H1 (cell line): ENCODE measurements at regions not wholly inside any gene's neighbourhood (a gene's known extent, or its start where the extent isn't known, plus 50 kb on each side); places are given as distances from the start of the nearest gene placed in this dataset.

Experiments used
- CTCF ChIA-PET: fragments of 300-600 bp; sonication (Branson Sonifier 250); formaldehyde crosslinking; loops from one replicate; lab custom pipeline; 2021; ENCODE audit not compliant: partially characterized antibody; lab: Charles Lee
- POLR2A ChIA-PET: fragments of 300-600 bp; sonication (Branson Sonifier 250); formaldehyde crosslinking; loops from one replicate; lab custom pipeline; 2021; ENCODE audit warnings: inconsistent platforms; ENCODE audit not compliant: partially characterized antibody; lab: Charles Lee
- DNase-seq, 2 experiments: peaks; one replicate each; pipeline versions ENCODE4 v3.0.0 to v3.0.0-alpha.2; 2010 to 2022; ENCODE audit warnings: low spot score in 2 of 2, low read depth in 1 of 2, mixed read lengths in 1 of 2
- FAIRE-seq: peaks from 2 replicates; lab custom pipeline; 2011; peaks lifted over from hg19 to GRCh38; lab: Jason Lieb, UNC
- H2AFZ ChIP-seq: 2 replicates; pipeline ENCODE4 v1.8.1; 2012; ENCODE audit warnings: low read length, inconsistent platforms
- H2AK5ac ChIP-seq: 2 replicates; pipeline ENCODE4 v1.6.1; 2013; ENCODE audit warnings: low read depth, low read length
- H2BK120ac ChIP-seq: replicated peaks from 2 replicates; pipeline ENCODE3; 2013; ENCODE audit warnings: low read depth, low read length, inconsistent platforms
- H2BK12ac ChIP-seq: 2 replicates; pipeline ENCODE4 v1.6.1; 2013; ENCODE audit warnings: low read depth, low read length
- H2BK15ac ChIP-seq: 2 replicates; pipeline ENCODE4 v1.6.1; 2013; ENCODE audit warnings: low read length
- H2BK20ac ChIP-seq: 2 replicates; pipeline ENCODE4 v1.6.1; 2013; ENCODE audit warnings: low read length
- H2BK5ac ChIP-seq: 2 replicates; pipeline ENCODE4 v1.6.1; 2013; ENCODE audit warnings: low read depth, low read length
- H3K14ac ChIP-seq: 2 replicates; pipeline ENCODE4 v1.6.1; 2013; ENCODE audit warnings: inconsistent platforms; ENCODE audit not compliant: insufficient read length
- H3K18ac ChIP-seq: 2 replicates; pipeline ENCODE4 v1.6.1; 2013; ENCODE audit warnings: low read length; ENCODE audit errors: extremely low read depth
- H3K23ac ChIP-seq: 2 replicates; pipeline ENCODE4 v1.6.1; 2013; ENCODE audit warnings: inconsistent platforms; ENCODE audit not compliant: insufficient read length
- H3K23me2 ChIP-seq: 2 replicates; pipeline ENCODE4 v1.6.1; 2013; ENCODE audit warnings: low read depth, low read length
- H3K27ac ChIP-seq: 2 replicates; pipeline ENCODE4 v1.6.1; 2011; ENCODE audit warnings: low read depth, low read length, inconsistent platforms
- H3K27me3 ChIP-seq, 4 experiments: replicated peaks in 1 of 4; 1 replicate in 1 of 4; 2 replicates in 3 of 4; pipeline versions ENCODE4 v1.6.1 to v1.8.1; 2011 to 2013; ENCODE audit warnings: low read length in 3 of 4, mild to moderate bottlenecking in 3 of 4, inconsistent platforms in 2 of 4, mixed read lengths in 2 of 4, moderate library complexity in 1 of 4; ENCODE audit not compliant: control insufficient read depth in 3 of 4, insufficient read depth in 3 of 4; ENCODE audit errors: extremely low read depth in 1 of 4
- H3K36me3 ChIP-seq, 4 experiments: 2 replicates each; pipeline versions ENCODE4 v1.6.1 to v1.8.1; 2011 to 2013; ENCODE audit warnings: mild to moderate bottlenecking in 4 of 4, low read length in 3 of 4, moderate library complexity in 2 of 4, control low read depth in 1 of 4, inconsistent platforms in 1 of 4; ENCODE audit not compliant: insufficient read depth in 4 of 4, control insufficient read depth in 2 of 4
- H3K4ac ChIP-seq: replicated peaks from 2 replicates; pipeline ENCODE3; 2013; ENCODE audit warnings: low read length, low read depth, mixed read lengths, inconsistent platforms; ENCODE audit not compliant: insufficient read length
- H3K4me1 ChIP-seq, 4 experiments: replicated peaks in 1 of 4; 1 replicate in 1 of 4; 2 replicates in 3 of 4; pipeline versions ENCODE4 v1.6.1 to v1.8.1; 2011 to 2013; ENCODE audit warnings: low read length in 3 of 4, inconsistent platforms in 2 of 4, mixed read lengths in 1 of 4; ENCODE audit not compliant: insufficient read depth in 4 of 4, control insufficient read depth in 3 of 4
- H3K4me2 ChIP-seq, 2 experiments: 2 replicates each; pipeline versions ENCODE4 v1.6.1 to v1.8.1; 2011 to 2013; ENCODE audit warnings: low read depth in 2 of 2, low read length in 2 of 2, control low read depth in 1 of 2, inconsistent platforms in 1 of 2, mild to moderate bottlenecking in 1 of 2; ENCODE audit not compliant: insufficient read depth in 1 of 2
- H3K4me3 ChIP-seq, 4 experiments: fragments of 200-600, 300-600 bp in 1 of 4; sonication (generic), shearing (Covaris generic), sonication (Bioruptor Twin) in 1 of 4; 2 replicates each; pipeline versions ENCODE4 v1.5.1 to v1.8.1; 2011 to 2016; ENCODE audit warnings: low read length in 4 of 4, low read depth in 3 of 4, control low read depth in 2 of 4, inconsistent platforms in 2 of 4, mild to moderate bottlenecking in 2 of 4, mixed read lengths in 1 of 4, moderate library complexity in 1 of 4; ENCODE audit not compliant: insufficient read depth in 2 of 4; ENCODE audit errors: extremely low read depth in 1 of 4
- H3K56ac ChIP-seq: replicated peaks from 2 replicates; pipeline ENCODE3; 2013; ENCODE audit warnings: low read depth, mild to moderate bottlenecking, mixed read lengths, low read length, inconsistent platforms; ENCODE audit not compliant: insufficient read length
- H3K79me1 ChIP-seq: 2 replicates; pipeline ENCODE4 v1.6.1; 2013; ENCODE audit warnings: low read depth, low read length, control low read depth
- H3K79me2 ChIP-seq, 2 experiments: 2 replicates each; pipeline versions ENCODE4 v1.6.1 to v1.8.1; 2012 to 2013; ENCODE audit warnings: low read length in 2 of 2, mild to moderate bottlenecking in 2 of 2, inconsistent platforms in 1 of 2; ENCODE audit not compliant: insufficient read depth in 2 of 2, control insufficient read depth in 1 of 2
- H3K9ac ChIP-seq, 4 experiments: replicated peaks in 1 of 4; 1 replicate in 1 of 4; 2 replicates in 3 of 4; pipeline versions ENCODE4 v1.6.1 to v1.8.1; 2011 to 2013; ENCODE audit warnings: low read depth in 3 of 4, low read length in 3 of 4, control low read depth in 2 of 4, mild to moderate bottlenecking in 2 of 4, moderate library complexity in 2 of 4, inconsistent platforms in 1 of 4; ENCODE audit errors: extremely low read depth in 1 of 4
- H3K9me3 ChIP-seq, 2 experiments: 2 replicates each; pipeline versions ENCODE4 v1.6.1 to v1.8.1; 2012 to 2013; ENCODE audit warnings: mild to moderate bottlenecking in 2 of 2, moderate library complexity in 2 of 2, control low read depth in 1 of 2, inconsistent platforms in 1 of 2, low read depth in 1 of 2, low read length in 1 of 2, mixed read lengths in 1 of 2; ENCODE audit not compliant: insufficient read depth in 2 of 2
- H4K20me1 ChIP-seq, 2 experiments: replicated peaks in 1 of 2; 2 replicates each; pipeline versions ENCODE3 to v1.8.1; 2011 to 2013; ENCODE audit warnings: inconsistent platforms in 2 of 2, low read length in 2 of 2, mild to moderate bottlenecking in 1 of 2; ENCODE audit not compliant: insufficient read depth in 2 of 2, control insufficient read depth in 1 of 2
- H4K5ac ChIP-seq: 2 replicates; pipeline ENCODE4 v1.6.1; 2013; ENCODE audit warnings: low read length, low read depth, mixed read lengths, inconsistent platforms; ENCODE audit not compliant: insufficient read length
- H4K8ac ChIP-seq: 2 replicates; pipeline ENCODE4 v1.8.0; 2013; ENCODE audit warnings: mild to moderate bottlenecking, moderate library complexity, low read length, inconsistent platforms; ENCODE audit not compliant: insufficient read depth; ENCODE audit errors: extremely low read depth
- H4K91ac ChIP-seq: replicated peaks from 2 replicates; pipeline ENCODE3; 2013; ENCODE audit warnings: low read length, mixed read lengths, inconsistent platforms; ENCODE audit not compliant: insufficient read length
- CBX5 ChIP-seq: fragments of 300-800, 300-1000 bp; sonication (generic); IDR thresholded peaks from 2 replicates; pipeline ENCODE4 v1.7.1; 2016; ENCODE audit warnings: antibody characterized with exemption, low read length, low read depth
- CHD2 ChIP-seq: IDR thresholded peaks from 2 replicates; pipeline ENCODE4 v1.6.1; 2012; ENCODE audit warnings: low read length, improper control_type of control experiment
- JUN ChIP-seq: IDR thresholded peaks from 2 replicates; pipeline ENCODE4 v1.6.1; 2011; ENCODE audit warnings: low read depth, mild to moderate bottlenecking, improper control_type of control experiment, low read length
- KDM1A ChIP-seq: fragments of 200-600, 300-600 bp; sonication (generic); IDR thresholded peaks from 2 replicates; pipeline ENCODE4 v1.7.1; 2016; ENCODE audit warnings: mild to moderate bottlenecking, low read length, borderline replicate concordance
- NANOG ChIP-seq: IDR thresholded peaks from 2 replicates; pipeline ENCODE4 v1.6.1; 2011; ENCODE audit warnings: low read length, low read depth, mild to moderate bottlenecking, inconsistent platforms; ENCODE audit not compliant: insufficient read depth, poor library complexity, severe bottlenecking
- POLR2A ChIP-seq, 2 experiments: IDR thresholded peaks; 1 replicate in 1 of 2; 2 replicates in 1 of 2; pipeline ENCODE4 v1.6.1; 2011; ENCODE audit warnings: low read depth in 2 of 2, low read length in 2 of 2, mild to moderate bottlenecking in 2 of 2; ENCODE audit errors: control extremely low read depth in 1 of 2
- RBBP5 ChIP-seq: IDR thresholded peaks from 2 replicates; pipeline ENCODE4 v1.7.1; 2012; ENCODE audit warnings: low read depth, mild to moderate bottlenecking, inconsistent platforms, low read length, moderate library complexity, borderline replicate concordance
- TAF7 ChIP-seq: optimal IDR thresholded peaks from 2 replicates; pipeline ENCODE3; 2011; ENCODE audit warnings: low read depth, mild to moderate bottlenecking, inconsistent platforms, low read length, moderate library complexity, borderline replicate concordance
- TBP ChIP-seq: IDR thresholded peaks from 2 replicates; pipeline ENCODE4 v1.6.1; 2011; ENCODE audit warnings: low read depth, low read length, improper control_type of control experiment
- TCF12 ChIP-seq: IDR thresholded peaks from 2 replicates; pipeline ENCODE4 v1.6.1; 2011; ENCODE audit warnings: low read depth, mild to moderate bottlenecking, low read length
- USF2 ChIP-seq: IDR thresholded peaks from 2 replicates; pipeline ENCODE4 v1.6.1; 2011; ENCODE audit warnings: low read length, improper control_type of control experiment
- ZNF274 ChIP-seq: IDR thresholded peaks from 2 replicates; pipeline ENCODE4 v1.7.0; 2012; ENCODE audit warnings: low read length, borderline replicate concordance; ENCODE audit errors: extremely low read depth
- WGBS, 2 experiments: shearing (Covaris generic) in 1 of 2; methylation state at CpG; one replicate each; pipeline versions ENCODE4 v1.1.6 to v1.1.7; 2013 to 2015; ENCODE audit warnings: low lambda C conversion rate in 2 of 2, mixed read lengths in 2 of 2, inconsistent platforms in 1 of 2, low coverage in 1 of 2, missing lambda C conversion rate in 1 of 2; ENCODE audit not compliant: insufficient replicate concordance in 2 of 2, insufficient coverage in 1 of 2, insufficient read length in 1 of 2; ENCODE audit errors: extremely low coverage in 1 of 2, missing lambda C conversion rate in 1 of 2; 5-methylcytosine and 5-hydroxymethylcytosine counted together
- TF ChIP-seq, protein P1 (sequence below): IDR thresholded peaks from 2 replicates; pipeline ENCODE4 v1.6.1; 2012; ENCODE audit warnings: inconsistent platforms

DNA sequence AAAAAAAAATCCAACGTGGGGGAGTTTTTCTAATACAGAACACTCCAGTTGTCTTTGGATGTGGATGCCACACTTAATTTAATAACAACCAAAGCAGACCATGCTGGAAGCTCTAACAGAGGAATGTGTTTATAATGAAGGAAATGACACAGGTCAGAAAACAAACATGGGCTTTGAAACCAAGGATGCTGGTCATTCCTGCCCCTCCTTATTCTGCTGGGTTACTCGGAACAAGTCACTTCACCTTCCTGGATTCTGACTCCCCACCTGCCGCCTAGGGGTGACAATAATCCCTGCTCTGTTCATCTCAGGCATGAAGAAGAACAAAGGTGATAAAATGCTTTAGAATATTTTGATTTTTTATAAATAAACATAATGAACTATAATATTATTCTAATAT, 240.9 kb upstream of the ADAMTS9 start:
- Histone ChIP-seq H2BK120ac (no peak overlapping the region), H2BK12ac (no peak overlapping the region), H4K5ac (no peak overlapping the region), H3K18ac (no peak overlapping the region), H2AFZ (no peak overlapping the region), H3K4me2 (no peak overlapping the region), H3K36me3 (no peaks in the 10 kb centered on the region), H3K4me1 (no peaks in the 10 kb centered on the region), H2AK5ac (no peak overlapping the region), H3K14ac (no peak overlapping the region), H2BK5ac (no peak overlapping the region), H2BK20ac (no peak overlapping the region), H3K4ac (no peak overlapping the region)
- TF ChIP-seq, protein P1, sequence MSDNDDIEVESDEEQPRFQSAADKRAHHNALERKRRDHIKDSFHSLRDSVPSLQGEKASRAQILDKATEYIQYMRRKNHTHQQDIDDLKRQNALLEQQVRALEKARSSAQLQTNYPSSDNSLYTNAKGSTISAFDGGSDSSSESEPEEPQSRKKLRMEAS: no peak
- no peak for TF ChIP-seq TBP
- no peak for TF ChIP-seq TCF12
- no peak for TF ChIP-seq RBBP5
- no peak for TF ChIP-seq USF2
- TF ChIP-seq CBX5: no peak
- no peak for TF ChIP-seq CHD2
- no peak for TF ChIP-seq NANOG
- no peak for TF ChIP-seq POLR2A (IDR thresholded peaks at IDR 0.05; ENCODE audit: control extremely low read depth in 1 of 2, low read depth in 2 of 2, low read length in 2 of 2)
- TF ChIP-seq JUN: no peak
- TF ChIP-seq TAF7: no peak
- TF ChIP-seq ZNF274: no peak
- TF ChIP-seq KDM1A: no peak
- TF ChIP-seq, all 59 proteins: peak for 0
- Histone ChIP-seq H3K9me3 (no peaks in the 10 kb centered on the region), H3K23me2 (no peaks in the 10 kb centered on the region), H4K91ac (no peak overlapping the region), H3K9ac (no peak overlapping the region), H3K23ac (no peak overlapping the region), H2BK15ac (no peak overlapping the region), H3K4me3 (no peak overlapping the region), H3K27ac (no peak overlapping the region), H3K56ac (no peak overlapping the region), H4K20me1 (no peaks in the 10 kb centered on the region), H4K8ac (no peak overlapping the region), H3K79me2 (no peaks in the 10 kb centered on the region), H3K27me3 (no peaks in the 10 kb centered on the region), H3K79me1 (no peaks in the 10 kb centered on the region)
- ChIA-PET CTCF (no interaction called here), POLR2A (no interaction called here)
- 86% methylated on average over 3 of the region's 3 CpGs; no CpG with 5 or more reads in 1 of the 2 experiments for WGBS, 2 experiments
- DNase-seq: no peak
- no peak for FAIRE-seq
